Sigmoid colon (tissue), 6 donors: ENCODE measurements at regions not wholly inside any gene's neighbourhood (a gene's known extent, or its start where the extent isn't known, plus 50 kb on each side); places are given as distances from the start of the nearest gene placed in this dataset.

Source experiments
- DNase-seq: peaks from one replicate; pipeline ENCODE4 v3.0.0-alpha.2; 2019
- H3K27ac ChIP-seq, 4 donors: fragments of 200-600 bp; sonication (generic); one replicate each; pipeline ENCODE4 v1.5.1; 2016 to 2019; ENCODE audit warnings: mild to moderate bottlenecking in 1 of 4
- H3K27me3 ChIP-seq, 3 donors: fragments of 200-600 bp; sonication (generic); one replicate each; pipeline ENCODE4 v1.5.1; 2019; ENCODE audit warnings: mild to moderate bottlenecking in 1 of 3
- H3K36me3 ChIP-seq, 4 donors: fragments of 200-600 bp; sonication (generic); one replicate each; pipeline ENCODE4 v1.5.1; 2016 to 2019
- H3K4me1 ChIP-seq, 4 donors: fragments of 200-600 bp; sonication (generic); one replicate each; pipeline ENCODE4 v1.5.1; 2017 to 2019
- H3K4me3 ChIP-seq, 4 donors: fragments of 200-600 bp; sonication (generic); one replicate each; pipeline ENCODE4 v1.5.1; 2017 to 2019; ENCODE audit warnings: mild to moderate bottlenecking in 2 of 4, moderate library complexity in 1 of 4
- H3K9me3 ChIP-seq, 4 donors: fragments of 200-600 bp in 3 of 4; sonication (generic) in 3 of 4; one replicate each; pipeline versions ENCODE4 v1.5.1 to v1.6.1; 2013 to 2019
- CTCF ChIP-seq, 4 experiments: fragments of 450-650 bp in 3 of 4; fragments of 200-600 bp in 1 of 4; IDR thresholded peaks; one replicate each; pipeline ENCODE4 v1.5.1; 2016 to 2019; ENCODE audit warnings: antibody characterized with exemption in 4 of 4, mild to moderate bottlenecking in 3 of 4, moderate library complexity in 2 of 4
- EP300 ChIP-seq, 4 donors: sonication (generic); formaldehyde crosslinking; IDR thresholded peaks; one replicate each; pipeline ENCODE4 v1.6.1; 2017; ENCODE audit warnings: antibody characterized with exemption in 4 of 4
- POLR2A ChIP-seq, 2 donors: fragments of 450-650 bp; IDR thresholded peaks; one replicate each; pipeline ENCODE4 v1.6.1; 2016; ENCODE audit warnings: antibody characterized with exemption in 2 of 2, mild to moderate bottlenecking in 2 of 2, moderate library complexity in 2 of 2
- POLR2AphosphoS5 ChIP-seq, 4 donors: sonication (generic); formaldehyde crosslinking; IDR thresholded peaks; one replicate each; pipeline ENCODE4 v1.6.1; 2017; ENCODE audit warnings: antibody characterized with exemption in 4 of 4
- WGBS, 2 donors: extraction: QIAGEN DNeasy Blood & Tissue Kit; methylation state at CpG; one replicate each; pipeline ENCODE4 v1.1.7; 2013; 5-methylcytosine and 5-hydroxymethylcytosine counted together
- intact Hi-C: fragments of 100-400 bp; cut with DNase I; formaldehyde crosslinking; loops from one replicate; pipeline ENCODE4 v1.15.1; 2023
- donor health status: healthy with polysubstance abuse.
- donor health status: healthy.

GRCh38 chr20:48532028-48532427, 295.8 kb downstream of the PREX1 start:
- H3K4me3 ChIP-seq: no peak overlapping the region
- no peak for DNase-seq
- no peaks in the 10 kb centered on the region for H3K36me3 ChIP-seq
- TF ChIP-seq CTCF (IDR thresholded peaks at IDR 0.05) (no peak), EP300 (IDR thresholded peaks at IDR 0.05) (no peak), POLR2A (IDR thresholded peaks at IDR 0.05) (no peak), POLR2AphosphoS5 (IDR thresholded peaks at IDR 0.05) (no peak)
- H3K27ac ChIP-seq: no peak overlapping the region
- no peaks in the 10 kb centered on the region for H3K9me3 ChIP-seq
- H3K27me3 ChIP-seq: no peaks in the 10 kb centered on the region
- intact Hi-C loops: no loop called here
- WGBS, 2 donors: 80 to 85% methylated on average over 2 of the region's 2 CpGs
- no peaks in the 10 kb centered on the region for H3K4me1 ChIP-seq

- Histone ChIP-seq H3K4me3 (no peak overlapping the region), H3K27me3 (no peaks in the 10 kb centered on the region), H3K27ac (no peak overlapping the region), H3K36me3 (no peaks in the 10 kb centered on the region), H3K4me1 (no peaks in the 10 kb centered on the region), H3K9me3 (no peaks in the 10 kb centered on the region)
- 58 to 63% methylated on average over 2 of the region's 2 CpGs for WGBS, 2 donors
- TF ChIP-seq POLR2AphosphoS5 (IDR thresholded peaks at IDR 0.05) (no peak), EP300 (IDR thresholded peaks at IDR 0.05) (no peak), CTCF (IDR thresholded peaks at IDR 0.05) (no peak), POLR2A (IDR thresholded peaks at IDR 0.05) (no peak)
- DNase-seq: no peak
- intact Hi-C loops: no loop called here
These were observed 296.3 kb downstream of the PREX1 start for GRCh38 chr20:48531505-48531904.

GRCh38 chr20:48530957-48531356, 296.8 kb downstream of the PREX1 start:
- 62 to 79% methylated on average over 5 of the region's 5 CpGs for WGBS, 2 donors
- no peaks in the 10 kb centered on the region for H3K9me3 ChIP-seq
- no peak overlapping the region for H3K4me3 ChIP-seq
- H3K4me1 ChIP-seq: no peaks in the 10 kb centered on the region
- TF ChIP-seq POLR2AphosphoS5 (IDR thresholded peaks at IDR 0.05) (no peak), EP300 (IDR thresholded peaks at IDR 0.05) (no peak), CTCF (IDR thresholded peaks at IDR 0.05) (no peak), POLR2A (IDR thresholded peaks at IDR 0.05) (no peak)
- DNase-seq: no peak
- no peak overlapping the region for H3K27ac ChIP-seq
- H3K36me3 ChIP-seq: no peaks in the 10 kb centered on the region
- H3K27me3 ChIP-seq: no peaks in the 10 kb centered on the region
- intact Hi-C loops: no loop called here

- intact Hi-C loops: no loop called here
- 88 to 91% methylated on average over 7 of the region's 7 CpGs for WGBS, 2 donors
- no peak for DNase-seq
- H3K9me3 ChIP-seq: no peaks in the 10 kb centered on the region
- no peaks in the 10 kb centered on the region for H3K27me3 ChIP-seq
- no peaks in the 10 kb centered on the region for H3K4me1 ChIP-seq
- H3K4me3 ChIP-seq: no peak overlapping the region
- TF ChIP-seq POLR2A (IDR thresholded peaks at IDR 0.05): no peak
- H3K27ac ChIP-seq: no peak overlapping the region
- no peaks in the 10 kb centered on the region for H3K36me3 ChIP-seq
These were observed 299.5 kb downstream of the PREX1 start for GRCh38 chr20:48528346-48528745.

- no peaks in the 10 kb centered on the region for H3K27me3 ChIP-seq
- no peak overlapping the region for H3K27ac ChIP-seq
- H3K9me3 ChIP-seq: no peaks in the 10 kb centered on the region
- H3K36me3 ChIP-seq: no peaks in the 10 kb centered on the region
- H3K4me1 ChIP-seq: no peaks in the 10 kb centered on the region
- TF ChIP-seq POLR2A (IDR thresholded peaks at IDR 0.05) (no peak), POLR2AphosphoS5 (IDR thresholded peaks at IDR 0.05) (no peak), EP300 (IDR thresholded peaks at IDR 0.05) (no peak), CTCF (IDR thresholded peaks at IDR 0.05) (no peak)
- intact Hi-C loops: no loop called here
- no peak for DNase-seq
- WGBS, 2 donors: 77 to 79% methylated on average over 11 of the region's 11 CpGs
- H3K4me3 ChIP-seq: no peak overlapping the region
These were observed 300.0 kb downstream of the PREX1 start for GRCh38 chr20:48527771-48528170.
